ENCODE measurements at regions not wholly inside any gene's neighbourhood (a gene's known extent, or its start where the extent isn't known, plus 50 kb on each side); places are given as distances from the start of the nearest gene placed in this dataset.

DNA sequence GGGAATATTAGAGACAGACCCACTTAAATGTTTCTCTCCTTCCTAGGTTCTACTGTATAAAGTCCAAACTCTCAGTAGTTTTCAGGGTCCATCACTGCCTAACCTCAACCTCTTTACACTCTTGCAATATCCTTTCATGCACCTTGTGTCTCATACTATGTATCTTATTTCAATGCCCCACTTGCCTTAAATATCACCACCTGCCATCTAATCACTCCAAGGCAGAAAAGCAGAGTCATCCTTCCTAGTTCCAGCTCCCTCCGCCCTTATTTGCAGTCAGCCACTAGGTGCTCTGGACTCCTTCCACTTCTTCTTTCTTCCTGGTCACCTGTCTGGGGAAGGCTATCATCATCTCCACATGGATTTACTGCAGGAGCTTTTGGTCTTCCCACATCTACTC, 322.0 kb downstream of the MFSD1 start:
- no peak for DNase-seq (ENCODE audit: low spot score)
- FAIRE-seq = no peak

DNA sequence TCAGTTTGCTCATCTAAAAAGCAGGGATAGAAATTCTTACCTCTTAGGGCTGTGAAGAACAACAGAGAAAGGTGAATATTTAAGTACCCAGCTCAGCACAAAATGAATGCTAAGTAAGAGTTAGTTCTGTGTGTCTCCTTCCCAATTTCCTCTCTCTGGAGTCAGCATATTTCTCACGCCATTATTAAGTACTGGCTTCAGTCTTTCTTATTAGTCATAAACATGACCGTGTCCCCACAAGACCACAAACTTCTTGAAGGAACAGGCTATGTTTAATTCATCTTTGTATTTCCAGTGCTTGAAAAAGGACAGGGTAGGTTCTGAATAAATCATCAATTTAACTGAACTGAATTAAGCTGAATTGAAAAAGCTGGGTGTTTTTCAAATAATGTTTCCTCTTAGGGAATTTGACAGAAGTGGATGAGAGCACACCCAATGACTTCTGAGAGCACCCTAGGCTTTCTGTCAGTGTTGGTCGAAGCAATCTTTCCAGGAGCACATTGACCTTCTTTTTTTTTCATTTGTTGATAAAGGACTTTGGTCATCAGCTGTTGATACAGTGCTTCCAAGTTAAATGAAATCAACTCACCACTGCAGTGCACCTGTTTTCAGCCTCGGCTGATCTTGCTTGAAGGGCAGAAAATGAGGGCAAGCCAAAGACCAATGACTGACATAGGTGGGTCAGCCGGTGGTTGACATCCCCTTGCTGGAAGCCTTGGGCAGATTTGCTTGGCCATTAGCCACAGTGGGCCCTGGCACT, 324.6 kb downstream of the MFSD1 start:
- DNase-seq (ENCODE audit: low spot score) (no peak), FAIRE-seq (no peak)

DNA sequence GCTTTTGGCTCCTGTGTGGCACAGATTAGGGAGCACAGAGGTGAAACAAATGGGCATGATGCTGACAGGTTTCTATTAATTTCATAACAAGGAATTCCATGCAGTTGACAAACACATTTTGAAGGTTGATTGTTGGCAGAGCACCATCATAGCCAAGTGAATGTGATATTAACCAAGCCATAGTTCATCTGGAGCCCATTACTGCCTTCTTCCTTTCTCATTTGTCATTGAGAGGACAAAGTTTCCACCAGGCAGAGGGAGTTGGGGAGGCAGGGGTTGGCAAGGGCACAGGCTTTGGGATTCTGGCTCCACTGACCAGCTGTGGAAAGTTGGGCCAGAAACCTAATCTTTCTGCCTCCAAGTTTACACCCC, 325.2 kb downstream of the MFSD1 start:
- DNase-seq (ENCODE audit: low spot score) = no peak
- no peak for FAIRE-seq

DNA sequence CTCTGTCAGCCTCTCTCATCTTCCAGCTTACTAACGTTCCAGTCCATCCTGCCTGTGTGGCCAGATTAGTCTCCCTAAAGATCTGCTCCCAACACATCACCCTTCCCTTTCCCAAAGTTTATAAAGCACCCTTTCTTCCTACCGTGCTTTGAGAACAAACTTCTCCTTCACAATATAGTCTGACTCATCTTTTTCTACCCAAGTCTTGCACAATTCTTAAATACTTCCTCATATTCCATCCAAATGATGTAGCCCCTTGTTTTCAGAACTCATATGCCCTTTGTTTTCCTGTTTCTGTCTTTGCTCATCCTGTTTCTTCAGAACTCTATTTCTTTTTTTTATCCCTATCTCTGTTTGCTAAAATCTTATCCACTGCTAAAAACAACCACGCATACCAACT, 326.8 kb downstream of the MFSD1 start:
- DNase-seq (ENCODE audit: low spot score) (peak; percentile 9), FAIRE-seq (no peak)

DNA sequence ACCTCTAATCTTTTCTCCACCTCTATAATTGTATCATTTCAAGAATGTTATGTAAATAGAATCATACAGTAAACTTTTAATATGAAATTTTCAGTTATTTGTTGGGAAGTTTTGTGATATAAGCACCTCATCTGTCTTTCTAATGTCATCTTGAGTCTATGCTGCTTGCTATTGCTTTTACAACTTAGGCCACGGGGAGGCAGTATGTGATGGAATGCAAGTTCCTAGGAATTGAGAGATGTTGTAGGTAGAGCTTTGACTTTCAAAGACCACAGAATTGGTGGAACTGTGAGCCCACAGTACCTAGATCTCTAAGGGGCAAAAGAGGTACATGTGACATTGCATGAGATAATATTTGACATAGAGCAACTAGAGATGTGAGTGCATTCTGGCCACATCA, 328.3 kb downstream of the MFSD1 start:
- DNase-seq (ENCODE audit: low spot score) (no peak), FAIRE-seq (no peak)

DNA sequence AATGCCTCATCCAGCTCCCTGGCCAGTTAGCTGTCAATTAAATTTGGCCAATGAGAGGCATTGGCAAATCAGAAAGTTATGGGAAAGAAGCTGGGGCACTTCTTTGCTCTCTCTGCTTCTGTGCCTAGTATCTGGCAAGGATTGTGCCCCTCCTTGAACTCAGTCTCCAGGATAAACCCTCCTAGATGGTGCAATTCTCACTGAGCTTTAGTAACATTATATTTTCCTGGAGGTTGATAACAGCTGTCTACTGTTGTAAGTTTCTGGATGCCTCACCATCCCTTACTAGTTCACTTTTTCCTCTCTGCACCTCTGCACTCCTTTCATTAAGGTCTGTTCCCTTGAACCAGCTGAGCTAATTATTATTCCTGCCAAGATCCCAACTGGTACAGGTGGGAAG, 329.5 kb downstream of the MFSD1 start:
- FAIRE-seq (no peak), DNase-seq (ENCODE audit: low spot score) (no peak)

DNA sequence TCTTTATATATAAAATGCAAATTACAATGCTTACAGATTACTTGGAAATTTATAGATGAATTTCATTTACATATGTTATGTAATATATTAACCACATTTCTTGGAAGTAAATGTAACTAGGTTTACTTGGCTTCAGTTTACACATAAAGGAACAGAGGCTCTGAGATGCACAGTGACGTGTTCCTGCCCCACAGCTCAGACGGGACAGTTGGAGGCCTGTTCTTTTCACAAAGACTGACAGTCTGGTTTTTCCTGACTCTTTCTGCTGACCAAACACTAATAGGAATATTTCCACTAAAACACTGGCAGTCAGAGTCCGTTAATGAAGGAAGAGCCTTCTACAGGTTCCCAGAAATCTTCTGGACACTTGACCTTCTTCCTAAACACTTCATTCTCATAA, 336.1 kb downstream of the MFSD1 start:
- FAIRE-seq = no peak

DNA sequence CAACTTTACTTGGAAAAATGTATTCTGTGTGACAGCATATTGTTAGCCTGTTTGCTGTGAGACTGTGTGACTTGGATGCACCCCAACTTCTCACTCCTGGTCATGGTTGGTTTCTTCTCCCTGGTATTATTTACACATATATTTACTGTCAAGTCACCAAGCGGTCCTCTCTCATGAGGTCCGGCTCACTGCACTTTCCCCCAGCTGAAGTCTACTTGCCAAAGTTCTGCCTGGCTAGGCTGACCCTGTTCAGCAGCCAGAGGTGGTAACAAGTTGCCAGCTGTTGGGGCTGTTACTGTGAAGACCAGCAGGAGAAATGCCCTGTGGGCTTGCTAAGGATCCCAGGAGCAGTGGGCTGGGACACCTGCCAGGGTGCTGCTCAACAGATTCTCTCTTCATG, 337.5 kb downstream of the MFSD1 start:
- FAIRE-seq (no peak), DNase-seq (ENCODE audit: low spot score) (no peak)

More for the DNA sequence above, 336.1 kb downstream of the MFSD1 start:
- no peak for DNase-seq (ENCODE audit: low spot score)

DNA sequence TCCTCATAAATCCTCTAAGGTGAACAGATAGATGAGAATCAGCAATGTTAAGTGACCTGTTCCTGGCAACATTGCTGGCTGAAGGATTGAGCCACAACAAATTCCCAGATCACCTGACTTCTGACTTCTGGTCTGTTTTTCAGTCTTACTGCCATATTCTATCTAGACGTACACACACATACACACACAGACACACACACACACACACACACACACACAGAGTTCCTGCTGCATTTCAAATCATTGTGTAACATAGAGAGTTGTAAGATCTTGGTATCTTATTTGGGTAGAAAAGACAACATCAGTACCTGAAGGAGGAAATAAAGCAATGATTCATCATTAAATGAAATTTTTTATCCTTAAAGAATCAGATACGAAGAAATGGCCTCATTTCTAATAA, 342.6 kb downstream of the MFSD1 start:
- DNase-seq (ENCODE audit: low spot score) (no peak), FAIRE-seq (no peak)

DNA sequence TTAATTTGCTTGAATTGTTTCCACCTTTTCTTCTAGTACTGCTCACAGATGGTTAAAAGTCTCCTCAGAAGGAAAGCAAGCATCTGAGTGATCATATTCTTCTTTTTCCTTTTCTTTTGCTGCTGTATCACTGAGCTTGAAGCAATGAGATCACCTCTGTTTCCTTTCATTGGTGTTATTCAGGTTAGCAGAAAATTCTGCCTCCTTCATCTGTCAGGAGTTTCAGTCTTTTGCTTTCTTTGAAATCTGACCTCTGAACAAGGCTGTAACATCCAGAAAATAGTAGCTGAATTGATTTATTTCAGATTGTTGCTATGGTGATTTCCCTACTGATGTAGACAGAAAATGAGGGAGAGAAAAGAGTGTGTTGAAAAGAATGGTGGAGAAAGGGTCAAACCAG, 343.0 kb downstream of the MFSD1 start:
- FAIRE-seq (no peak), DNase-seq (ENCODE audit: low spot score) (no peak)

DNA sequence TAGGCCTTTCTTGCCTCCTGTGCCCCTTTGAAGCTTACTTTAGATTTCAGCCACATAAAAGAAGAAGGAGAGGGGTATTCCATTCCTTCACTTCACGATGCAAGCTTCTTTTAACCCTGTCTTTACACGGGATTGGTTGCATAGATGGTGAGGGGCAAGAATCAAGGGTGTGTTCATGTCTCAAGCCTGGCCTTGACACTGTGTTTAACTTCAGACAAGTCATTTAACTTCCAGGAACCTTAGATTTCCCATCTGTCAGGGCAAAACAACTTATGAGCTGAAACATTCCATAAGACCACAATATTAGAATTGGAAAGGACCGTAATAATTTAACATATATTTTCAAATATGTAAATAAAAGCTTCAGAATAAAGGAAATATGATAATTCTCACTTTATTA, 344.5 kb downstream of the MFSD1 start:
- DNase-seq (ENCODE audit: low spot score) (no peak), FAIRE-seq (no peak)

DNA sequence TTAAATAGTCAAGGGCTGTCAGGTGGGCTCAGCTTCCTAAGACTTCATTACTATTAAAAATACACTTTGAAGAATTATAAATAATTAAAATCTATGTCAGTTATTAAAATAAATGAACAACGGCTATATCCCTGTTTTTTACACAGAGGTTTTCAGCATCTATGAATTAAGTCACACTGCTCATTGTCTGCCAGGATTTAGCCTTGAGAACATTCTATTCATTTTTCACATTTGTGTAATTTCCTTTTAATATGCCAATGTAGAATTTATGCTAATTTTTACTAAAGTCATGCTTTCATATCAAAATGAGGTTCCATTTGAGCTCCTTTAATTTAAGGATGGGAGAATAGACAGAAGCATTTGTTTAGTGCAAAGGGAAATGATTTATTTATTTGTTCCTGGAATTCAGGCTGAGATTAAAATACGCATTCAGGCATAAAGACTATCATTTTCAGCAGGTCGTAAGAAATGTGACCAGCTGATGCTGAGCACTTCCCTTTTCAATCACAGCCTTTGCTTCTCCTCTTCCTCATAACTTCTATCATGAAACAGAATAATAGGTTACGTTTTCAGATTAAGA, 345.1 kb downstream of the MFSD1 start:
- no peak for DNase-seq (ENCODE audit: low spot score)
- FAIRE-seq = no peak

DNA sequence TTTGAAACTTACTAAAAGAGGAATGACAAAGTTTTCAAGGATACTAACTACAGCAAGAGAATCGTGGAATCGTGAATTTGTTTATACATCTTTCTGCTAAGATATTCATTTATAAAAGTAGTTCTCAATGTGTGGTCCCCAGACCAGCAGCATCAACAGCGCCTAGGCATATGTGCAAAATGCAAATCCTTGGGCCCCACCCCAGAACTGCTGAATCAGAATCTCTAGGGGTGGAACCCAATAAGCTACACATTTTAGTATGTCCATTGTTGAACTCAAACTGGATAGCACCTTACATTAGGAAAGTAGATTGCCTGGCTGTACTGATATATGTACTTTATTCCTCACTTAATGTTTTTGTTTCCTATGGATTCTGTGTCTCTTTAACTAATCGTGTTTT, 346.0 kb downstream of the MFSD1 start:
- no peak for FAIRE-seq
- DNase-seq (ENCODE audit: low spot score) = no peak

DNA sequence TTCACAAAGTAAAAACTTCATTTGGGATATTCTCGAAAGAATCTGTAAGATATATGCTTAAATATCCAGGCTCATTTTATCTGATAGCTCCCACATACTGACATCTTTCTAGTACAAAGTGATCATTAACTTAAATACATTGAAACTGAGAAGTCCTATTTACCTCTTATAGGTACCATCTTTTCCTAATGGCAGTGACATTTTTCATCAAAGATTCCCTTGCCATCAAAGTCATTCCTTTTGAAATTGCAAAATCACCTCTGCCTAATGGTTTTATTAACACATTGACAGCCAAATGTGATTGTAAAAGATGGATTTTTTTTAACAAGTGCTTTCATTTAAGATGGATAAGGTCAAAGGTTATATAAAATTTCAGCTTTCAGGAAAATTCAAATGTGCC, 346.6 kb downstream of the MFSD1 start:
- DNase-seq (ENCODE audit: low spot score) (no peak), FAIRE-seq (no peak)

DNA sequence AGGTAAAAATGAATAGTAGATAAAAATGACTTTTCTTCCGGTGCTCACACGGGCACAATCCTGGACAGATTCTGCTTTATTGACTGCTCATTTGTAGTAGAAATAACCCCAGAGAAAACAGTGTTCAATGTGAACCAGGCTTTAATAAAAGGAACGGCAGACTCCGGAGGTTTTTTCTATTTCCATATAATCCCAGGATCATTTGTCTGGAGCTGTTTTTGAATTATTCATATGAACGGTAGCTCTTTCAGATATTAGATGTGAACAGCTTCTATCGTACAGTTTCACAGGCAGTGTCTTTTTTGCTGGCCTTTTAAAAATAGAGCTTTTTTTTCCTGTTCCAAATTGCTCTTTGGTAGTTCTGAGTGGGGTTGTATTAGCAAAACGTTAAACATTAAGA, 347.3 kb downstream of the MFSD1 start:
- FAIRE-seq = no peak
- no peak for DNase-seq (ENCODE audit: low spot score)

DNA sequence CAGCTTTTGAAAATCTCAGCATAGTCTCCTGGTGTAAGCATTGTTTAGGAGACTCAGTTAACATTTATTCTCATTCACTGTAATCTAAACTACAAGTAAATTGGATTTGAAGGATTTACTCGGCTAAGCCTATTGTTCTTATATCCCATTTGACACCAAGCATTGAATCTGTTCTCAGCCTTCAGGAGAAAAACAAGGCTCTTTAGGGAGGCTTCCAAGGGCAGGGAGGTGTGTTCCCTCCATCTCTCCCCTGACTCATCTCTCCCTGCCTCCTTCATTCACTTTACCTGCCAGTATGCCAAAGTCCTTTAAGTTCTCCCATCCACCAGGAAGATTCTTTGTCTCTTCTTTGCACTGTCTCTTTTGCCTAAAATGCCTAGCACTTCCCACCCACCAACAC, 347.8 kb downstream of the MFSD1 start:
- FAIRE-seq (no peak), DNase-seq (ENCODE audit: low spot score) (no peak)

DNA sequence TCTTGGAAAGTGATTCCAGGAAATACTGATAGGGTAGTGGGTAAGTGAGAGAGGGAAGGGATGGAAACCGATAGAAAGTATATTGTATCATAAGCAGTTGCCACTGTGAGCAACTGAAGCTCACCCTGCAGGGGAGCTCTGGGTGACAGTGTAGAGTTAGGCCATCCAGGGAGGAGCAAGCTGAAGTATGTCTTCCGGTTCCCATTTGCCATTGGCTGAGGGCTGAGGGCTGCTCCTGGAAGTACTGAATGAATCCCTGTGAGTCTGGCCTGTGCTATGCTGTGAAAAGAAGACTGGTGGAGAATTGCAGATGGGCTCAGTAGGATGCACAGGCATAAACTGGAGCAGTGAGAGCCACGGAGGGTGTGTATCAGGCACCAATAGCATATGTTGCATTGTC, 348.3 kb downstream of the MFSD1 start:
- FAIRE-seq (no peak), DNase-seq (ENCODE audit: low spot score) (no peak)

DNA sequence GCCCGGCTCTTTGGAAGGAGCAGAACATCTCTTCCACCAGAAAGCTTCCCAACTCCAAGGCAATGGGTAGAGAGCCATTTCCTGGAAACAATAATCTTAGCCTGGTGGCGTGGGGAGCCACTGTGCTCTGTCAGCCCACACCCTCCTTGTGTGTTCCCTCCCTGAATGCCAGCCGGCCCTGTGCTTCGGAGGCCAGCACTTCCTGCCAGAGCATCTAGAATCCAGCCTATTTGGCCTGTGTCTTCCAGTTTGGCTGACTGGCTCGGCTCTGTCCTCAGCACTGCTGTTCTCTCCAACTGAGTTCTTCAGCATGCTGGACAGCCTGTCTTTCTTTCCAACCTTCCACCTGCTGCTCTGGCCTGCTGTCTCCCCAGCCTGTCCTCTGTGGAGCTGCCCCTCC, 349.3 kb downstream of the MFSD1 start:
- no peak for FAIRE-seq

DNA sequence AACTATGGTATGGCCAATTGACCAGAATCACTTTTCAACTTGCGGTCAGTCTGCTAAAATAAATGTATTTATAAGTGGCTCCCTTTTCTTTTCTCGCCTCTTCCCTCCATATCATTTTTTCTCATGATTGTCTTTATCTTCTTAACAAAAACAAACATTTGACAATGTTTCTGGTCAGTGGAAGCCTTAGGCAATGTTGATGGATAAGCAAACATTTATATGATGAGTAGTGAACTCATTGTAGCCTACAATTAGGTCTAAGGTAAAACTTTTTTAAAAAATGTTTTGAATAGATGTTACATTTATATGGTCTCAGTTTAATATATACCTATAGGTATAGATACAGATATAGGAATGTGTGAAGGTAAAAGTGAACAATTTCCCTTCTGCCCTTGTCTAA, 355.4 kb downstream of the MFSD1 start:
- FAIRE-seq = no peak
- no peak for DNase-seq (ENCODE audit: low spot score)

More for the DNA sequence above, 349.3 kb downstream of the MFSD1 start:
- DNase-seq (ENCODE audit: low spot score) = no peak

DNA sequence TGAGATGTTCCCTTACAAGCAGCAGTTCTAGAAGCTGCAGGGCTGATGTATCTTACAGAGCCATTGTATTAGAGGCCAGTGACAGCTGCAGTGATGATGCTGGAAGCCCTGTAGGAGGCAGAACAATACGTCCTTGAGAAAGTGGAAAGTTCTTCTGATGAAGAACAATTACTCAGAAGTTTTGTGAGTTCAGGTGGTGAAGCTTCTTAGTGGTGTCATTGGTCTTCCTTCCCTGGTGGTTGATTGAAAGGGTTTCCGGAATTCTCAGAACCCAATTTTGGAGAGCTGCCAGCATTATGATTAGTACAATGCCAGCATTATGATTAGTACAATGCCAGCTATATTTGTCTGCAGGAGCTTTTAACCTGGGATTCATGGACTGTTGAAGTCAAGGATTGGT, 356.4 kb downstream of the MFSD1 start:
- no peak for FAIRE-seq
- peak; percentile 66 for DNase-seq (ENCODE audit: low spot score)

DNA sequence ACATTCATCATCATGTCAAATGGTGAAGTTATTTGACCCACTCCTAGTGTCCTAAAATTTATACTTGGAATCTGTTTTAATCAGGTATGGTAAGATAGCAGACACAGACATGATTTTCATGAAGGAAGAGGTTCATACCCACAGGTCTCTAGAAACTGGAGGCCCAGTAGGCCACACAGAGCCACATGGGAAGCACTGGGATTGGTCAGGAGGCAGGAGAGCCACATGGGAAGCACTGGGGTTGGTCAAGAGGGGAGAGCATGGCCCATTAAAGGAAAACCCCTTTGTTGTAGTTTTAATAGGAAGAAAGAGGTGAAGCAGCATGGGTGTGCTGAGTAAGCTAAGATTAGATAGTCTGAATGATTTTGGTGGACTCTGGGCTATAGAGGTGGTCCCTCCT, 356.9 kb downstream of the MFSD1 start:
- DNase-seq (ENCODE audit: low spot score) (no peak), FAIRE-seq (no peak)

DNA sequence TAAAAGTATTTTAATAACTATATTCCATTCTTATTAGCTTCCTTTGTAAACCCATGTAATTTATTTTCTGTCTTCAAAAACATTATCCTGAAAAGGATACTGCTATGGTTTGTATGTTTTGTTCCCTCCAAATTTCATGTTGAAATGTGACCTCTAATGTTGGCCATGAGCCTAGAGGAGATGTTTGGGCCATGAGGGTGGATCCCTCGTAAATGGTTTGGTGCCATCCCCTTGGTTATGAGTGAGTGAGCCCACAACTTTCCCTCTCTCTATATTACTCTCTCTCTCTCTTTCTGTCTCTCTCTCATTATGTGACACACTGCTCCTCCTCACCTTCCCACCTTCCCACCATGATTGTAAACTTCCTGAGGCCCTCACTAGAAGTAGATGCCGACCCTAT, 357.7 kb downstream of the MFSD1 start:
- no peak for FAIRE-seq
- DNase-seq (ENCODE audit: low spot score) = no peak

DNA sequence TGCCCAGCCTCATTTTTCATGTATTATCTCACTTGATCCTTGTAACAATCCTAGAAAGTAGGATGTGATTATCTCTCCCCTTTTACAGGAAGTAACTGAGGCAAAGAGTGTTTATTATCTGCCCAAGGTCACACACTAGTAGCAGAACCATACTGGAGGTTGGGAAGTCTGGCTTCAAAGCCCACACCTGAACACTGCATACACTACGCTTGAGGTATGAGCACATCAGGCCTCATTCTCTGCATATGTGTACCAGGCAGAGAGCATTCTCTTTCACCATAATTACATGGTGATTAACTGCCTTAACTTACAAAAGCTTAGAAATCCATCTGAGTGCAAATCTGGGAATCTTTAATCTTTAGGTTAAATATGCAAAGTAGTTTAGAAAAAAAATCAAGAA, 361.8 kb downstream of the MFSD1 start:
- DNase-seq (ENCODE audit: low spot score) = no peak
- no peak for FAIRE-seq

DNA sequence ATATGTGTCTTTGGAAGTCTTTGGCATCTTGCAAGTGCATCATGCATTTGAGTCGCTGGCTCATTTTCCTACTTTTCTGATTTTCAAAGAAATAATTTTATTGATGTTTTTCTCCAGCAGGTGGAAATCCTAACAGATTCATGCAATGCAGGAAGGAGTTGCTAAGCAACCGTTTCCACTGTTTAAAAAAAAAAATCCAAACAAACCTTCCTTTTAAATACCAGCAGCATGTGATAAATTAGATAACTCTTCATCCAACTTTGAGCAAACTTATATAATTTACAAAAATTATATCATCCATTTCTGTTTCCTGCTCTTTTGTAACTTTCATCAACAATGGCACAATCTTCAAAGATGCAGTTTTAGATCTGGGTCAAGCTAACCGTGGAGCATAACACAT, 364.1 kb downstream of the MFSD1 start:
- DNase-seq (ENCODE audit: low spot score) = no peak
- FAIRE-seq = no peak
